ENCODE measurements at regions not wholly inside any gene's neighbourhood (a gene's known extent, or its start where the extent isn't known, plus 50 kb on each side); places are given as distances from the start of the nearest gene placed in this dataset.

DNA sequence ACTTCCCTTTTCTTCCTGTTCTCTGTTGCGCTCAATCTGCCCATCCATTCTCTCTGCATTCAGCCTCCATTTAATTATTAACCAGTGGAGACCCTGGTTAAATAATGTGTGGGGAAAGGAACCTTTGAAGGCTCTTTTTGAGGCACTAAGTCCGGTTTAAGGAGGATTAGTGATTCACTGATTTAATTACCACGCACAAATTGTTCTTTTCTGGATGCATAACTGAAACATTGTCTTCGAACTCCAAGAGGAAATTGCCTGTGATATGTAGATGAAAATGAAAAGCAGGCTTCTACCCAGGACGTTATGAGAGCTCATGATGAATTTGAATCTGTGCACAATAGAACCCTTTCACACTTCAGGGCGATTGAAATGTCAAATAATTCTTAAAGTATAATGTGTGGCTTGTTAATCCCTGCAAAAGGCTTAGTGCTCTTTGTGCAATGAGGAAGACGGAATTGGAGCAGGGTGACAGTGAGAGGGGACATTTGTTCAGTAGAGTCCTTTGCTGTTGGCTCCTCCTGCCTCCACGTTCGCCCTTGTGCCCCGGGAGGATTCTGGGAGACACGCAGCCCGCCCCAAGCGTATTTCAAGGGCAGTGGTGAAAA, 51.1 kb upstream of the ZNF236 start:
- DNase-seq: no peak

DNA sequence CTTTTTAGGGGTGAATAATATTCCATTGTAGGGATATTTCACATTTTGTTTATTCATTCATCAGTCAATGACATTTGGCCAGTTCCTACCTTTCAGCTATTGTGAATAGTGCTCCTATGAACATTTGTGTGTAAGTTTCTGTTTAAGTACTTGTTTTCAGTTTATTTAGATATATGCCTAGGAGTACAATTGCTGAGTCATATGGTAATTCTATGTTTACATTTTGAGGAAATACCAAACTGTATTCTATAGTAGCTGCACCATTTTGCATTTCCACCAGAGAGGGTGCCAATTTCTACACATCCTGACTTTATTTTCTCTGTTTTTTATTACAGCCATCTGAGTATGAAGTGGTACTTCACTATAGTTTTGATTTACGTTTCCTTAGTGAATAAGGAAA, 54.4 kb upstream of the ZNF236 start:
- DNase-seq: no peak

DNA sequence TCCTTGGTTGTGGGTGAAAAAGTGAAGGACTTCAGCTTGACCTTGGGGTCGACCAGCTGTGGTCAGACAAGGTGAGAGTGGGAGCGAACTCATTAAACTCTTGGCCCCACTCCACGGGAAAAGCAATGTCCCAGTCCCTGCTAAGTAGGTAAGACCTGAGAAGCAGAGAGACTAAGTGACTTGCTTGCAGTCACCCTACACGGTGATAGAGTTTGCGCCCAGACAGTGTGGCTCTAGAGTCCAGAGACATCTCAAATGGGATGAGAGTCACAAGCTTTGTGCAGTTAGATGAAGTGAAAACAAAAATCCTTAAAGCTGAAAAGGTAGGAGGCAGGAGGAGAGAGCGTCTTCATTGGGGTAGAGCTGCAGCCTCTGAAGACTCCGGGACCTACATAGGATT, 55.9 kb upstream of the ZNF236 start:
- DNase-seq: no peak

GRCh38 chr18:76765649-76766048, 56.7 kb upstream of the ZNF236 start:
- no peak for DNase-seq

- no peak for DNase-seq
Measured at GRCh38 chr18:76764291-76764901, 58.0 kb upstream of the ZNF236 start.

GRCh38 chr18:76759056-76759455, 63.3 kb upstream of the ZNF236 start:
- DNase-seq: no peak

DNA sequence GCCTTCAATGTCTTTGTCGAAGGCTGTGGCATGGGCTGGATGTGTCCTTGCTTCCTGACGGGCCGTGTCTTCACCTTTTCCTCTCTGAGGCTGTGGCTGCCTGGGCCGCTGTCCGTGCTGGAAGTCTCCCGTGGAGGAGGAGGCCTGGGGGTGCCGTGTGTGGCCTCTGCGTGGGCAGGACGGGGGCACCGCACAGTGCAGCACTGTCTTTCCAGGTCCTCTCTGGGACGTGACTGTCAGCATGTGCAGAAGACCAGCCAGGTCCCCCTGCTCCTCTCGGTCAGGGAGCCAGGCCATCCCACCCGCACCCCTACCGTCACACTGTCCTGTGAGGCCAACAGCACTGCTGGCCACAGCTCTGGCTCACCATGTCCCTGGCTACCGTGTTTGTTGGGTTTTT, 64.4 kb upstream of the ZNF236 start:
- DNase-seq: no peak

- no peak for DNase-seq
Measured at GRCh38 chr18:76757335-76757734, 65.0 kb upstream of the ZNF236 start.

DNA sequence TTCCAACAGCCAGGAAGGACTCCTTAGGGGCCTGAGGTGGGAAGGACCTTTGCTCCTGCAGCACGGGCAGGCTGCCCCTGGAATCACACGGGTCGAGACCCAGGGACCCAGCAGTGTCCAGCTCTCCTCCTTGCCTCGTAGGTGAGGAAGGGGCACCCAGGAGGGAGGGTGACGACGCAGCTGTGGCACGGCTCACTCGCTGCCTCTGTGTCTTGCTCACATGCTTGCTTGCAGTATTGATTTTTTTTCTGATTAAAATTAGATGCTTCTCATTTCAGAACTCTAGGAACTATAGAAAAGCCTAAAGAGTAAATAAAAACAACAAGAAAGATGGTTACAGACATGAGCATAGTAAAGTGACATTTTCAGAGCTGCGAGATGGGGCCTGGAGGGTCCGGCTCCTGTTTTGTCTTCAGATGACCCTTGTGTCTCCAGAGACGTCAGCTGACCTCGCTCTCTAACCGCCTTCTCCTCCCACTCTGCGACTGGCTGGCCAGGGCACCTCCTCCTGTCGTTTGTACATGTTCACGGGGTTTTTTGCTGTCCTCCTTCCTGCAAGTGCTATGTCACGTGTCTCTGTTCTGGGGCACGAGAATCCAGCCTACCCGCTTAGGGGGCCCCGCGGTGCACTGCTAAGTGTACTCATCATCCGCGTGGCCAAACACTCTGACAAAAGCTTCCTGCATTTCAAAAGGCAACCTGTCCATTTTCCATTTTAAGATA, 65.7 kb upstream of the ZNF236 start:
- no peak for DNase-seq

DNA sequence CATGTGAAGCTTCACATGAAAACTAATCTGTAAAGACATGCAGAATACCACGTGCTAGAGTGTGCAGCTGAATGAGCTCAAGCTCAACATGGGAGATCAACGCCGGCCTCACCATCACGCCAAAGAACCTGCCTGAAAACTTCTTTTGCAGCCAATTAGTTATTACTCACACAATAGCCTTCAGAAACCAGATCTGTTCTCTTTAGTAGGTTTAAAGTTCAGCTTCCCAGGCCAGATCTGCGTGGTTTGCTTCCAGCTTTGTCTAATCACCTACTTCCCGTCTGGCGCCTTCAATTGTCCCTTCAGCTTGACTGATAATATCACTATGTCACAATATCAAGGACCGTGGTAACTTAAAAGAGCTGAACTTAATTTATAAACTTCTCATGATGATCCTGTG, 68.0 kb upstream of the ZNF236 start:
- no peak for DNase-seq

- no peak for DNase-seq
Measured at GRCh38 chr18:76752400-76752799, 70.0 kb upstream of the ZNF236 start.

GRCh38 chr18:76750917-76751890, 71.2 kb upstream of the ZNF236 start:
- DNase-seq: no peak

DNA sequence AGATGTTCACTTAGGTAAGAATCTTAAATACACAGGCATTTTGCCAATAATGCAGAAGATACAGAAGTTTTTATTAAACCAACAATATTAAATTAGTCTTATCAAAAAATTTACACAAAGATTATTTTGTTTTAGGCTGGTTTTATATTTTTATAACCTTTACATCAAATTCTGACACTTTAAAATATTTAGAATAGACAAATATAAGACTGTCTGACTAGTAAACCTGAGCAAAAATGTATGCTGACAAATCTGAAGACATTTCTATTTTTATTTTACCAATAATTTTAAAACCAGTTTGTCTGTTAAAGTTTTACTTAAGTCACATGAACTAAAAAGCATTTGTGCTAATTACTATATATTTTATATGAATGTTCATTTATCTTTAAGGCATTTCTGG, 72.1 kb upstream of the ZNF236 start:
- no peak for DNase-seq

DNA sequence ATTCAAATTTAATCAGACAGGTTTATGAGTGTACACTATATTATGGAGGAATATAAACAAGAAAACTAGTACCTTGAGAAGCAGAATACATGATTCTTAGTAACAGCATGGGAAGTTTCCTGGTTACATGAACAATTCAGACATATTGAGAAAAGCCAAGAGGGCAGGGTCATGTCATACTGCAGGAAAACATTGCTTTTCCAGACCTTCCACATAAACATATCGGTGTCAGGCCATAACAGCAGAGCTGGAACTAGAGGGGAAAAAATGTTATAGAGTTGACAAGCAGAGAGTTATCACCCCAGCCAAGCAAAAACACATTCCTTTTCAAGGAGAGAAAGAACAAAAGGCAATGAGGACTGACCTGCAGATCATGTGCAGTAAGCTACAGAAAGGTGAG, 74.7 kb upstream of the ZNF236 start:
- no peak for DNase-seq

- DNase-seq: no peak
Measured at GRCh38 chr18:76741346-76741745, 81.0 kb upstream of the ZNF236 start.

DNA sequence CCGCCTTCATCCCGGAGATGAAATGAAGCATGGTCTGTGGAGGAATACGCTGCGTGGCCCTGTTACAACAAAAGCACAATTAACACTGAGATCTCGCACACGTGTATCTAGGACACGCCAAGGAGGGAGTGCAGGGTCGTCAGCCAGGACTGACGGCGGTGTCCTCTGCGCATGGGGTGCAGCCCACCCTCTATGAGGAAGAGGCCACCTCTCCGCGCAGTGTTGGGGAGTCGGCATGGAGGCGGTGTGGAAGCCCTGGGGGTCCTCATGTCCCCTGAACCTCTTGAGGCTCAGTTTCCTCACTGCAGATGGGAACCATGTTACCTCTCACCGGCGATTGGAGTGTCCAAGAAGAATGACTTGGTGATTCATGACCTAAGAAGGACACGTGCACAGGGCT, 86.0 kb upstream of the ZNF236 start:
- no peak for DNase-seq

GRCh38 chr18:76730901-76731300, 91.5 kb upstream of the ZNF236 start:
- DNase-seq: no peak

GRCh38 chr18:76727589-76727988, 94.8 kb upstream of the ZNF236 start:
- DNase-seq: no peak

DNA sequence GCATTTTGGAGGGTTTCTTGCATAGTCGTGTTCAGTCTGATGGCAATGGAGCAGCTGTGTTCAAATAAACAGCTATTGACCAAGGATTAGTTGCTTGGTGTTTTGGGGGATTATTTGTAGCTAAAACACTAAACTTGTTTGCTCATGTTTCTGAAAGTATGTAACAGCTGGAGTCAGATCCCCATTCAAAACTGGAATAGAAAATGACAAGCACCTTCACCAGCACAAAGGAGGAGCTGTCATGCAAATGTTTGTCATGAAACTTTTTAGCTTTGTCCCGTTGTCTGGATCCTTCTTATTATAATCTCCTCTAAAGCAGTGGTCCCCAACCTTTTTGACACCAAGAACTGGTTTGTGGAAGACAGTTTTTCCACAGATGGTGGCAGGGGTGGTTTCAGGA, 96.9 kb upstream of the ZNF236 start:
- DNase-seq: no peak

GRCh38 chr18:76722224-76723061, 99.9 kb upstream of the ZNF236 start:
- DNase-seq: no peak

GRCh38 chr18:76721207-76721996, 101.0 kb upstream of the ZNF236 start:
- DNase-seq: no peak

DNA sequence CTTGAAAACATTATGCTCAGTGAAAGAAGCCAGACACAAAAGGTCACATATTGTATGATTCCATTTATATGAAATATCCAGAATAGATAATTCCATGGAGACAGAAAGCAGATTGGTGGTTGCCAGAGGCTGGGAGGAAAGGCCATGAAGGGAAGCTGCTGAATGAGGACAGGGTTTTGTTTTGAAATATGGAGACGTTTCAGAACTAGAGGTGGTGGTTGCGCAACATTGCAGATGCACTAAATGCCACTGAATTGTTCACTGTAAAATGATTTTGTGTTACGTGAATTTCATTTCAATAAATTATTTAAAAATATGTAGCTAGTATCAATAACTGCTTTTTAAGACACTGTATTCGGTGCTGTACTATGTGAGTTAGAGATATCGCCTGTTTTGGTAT, 101.7 kb upstream of the ZNF236 start:
- no peak for DNase-seq

Data from NCI-H526 treated with DMSO at 0.1 percent for 48 hours (cell line).